GM19452 (cell line): ENCODE measurements at regions not wholly inside any gene's neighbourhood (a gene's known extent, or its start where the extent isn't known, plus 50 kb on each side); places are given as distances from the start of the nearest gene placed in this dataset.
"Not testable (repeated sequence)": the region's sequence is repeated elsewhere in the genome, so short reads cannot be mapped to it uniquely, and the experiment has no call there.

Experiments used
- ATAC-seq: cut with Tn5 transposase; IDR thresholded peaks from one replicate; pipeline ENCODE4 v1.9.1; 2021; ENCODE audit not compliant: unreplicated experiment

- no peak for ATAC-seq
Measured at GRCh38 chr10:129042776-129043595, 424.1 kb upstream of the MGMT start.

GRCh38 chr10:129043691-129044090, 423.4 kb upstream of the MGMT start:
- no peak for ATAC-seq

- no peak for ATAC-seq
Measured at GRCh38 chr10:129045599-129045998, 421.4 kb upstream of the MGMT start.

- ATAC-seq = no peak
Measured at GRCh38 chr10:129046065-129046681, 420.9 kb upstream of the MGMT start.

GRCh38 chr10:129046962-129047361, 420.1 kb upstream of the MGMT start:
- no peak for ATAC-seq

- no peak for ATAC-seq
Measured at GRCh38 chr10:129047600-129047999, 419.4 kb upstream of the MGMT start.

GRCh38 chr10:129048513-129048912, 418.5 kb upstream of the MGMT start:
- no peak for ATAC-seq

- no peak for ATAC-seq
Measured at GRCh38 chr10:129049501-129049900, 417.5 kb upstream of the MGMT start.

- ATAC-seq = no peak
Measured at GRCh38 chr10:129055225-129055624, 411.8 kb upstream of the MGMT start.

- ATAC-seq = no peak
Measured at GRCh38 chr10:129055986-129056385, 411.1 kb upstream of the MGMT start.

GRCh38 chr10:129056734-129057689, 410.0 kb upstream of the MGMT start:
- ATAC-seq = peak; percentile 44

- peak; percentile 94 for ATAC-seq
Measured at GRCh38 chr10:129057856-129058663, 409.0 kb upstream of the MGMT start.

GRCh38 chr10:129058664-129059155, 408.3 kb upstream of the MGMT start:
- ATAC-seq = no peak

GRCh38 chr10:129059977-129060376, 407.1 kb upstream of the MGMT start:
- ATAC-seq = no peak

- ATAC-seq = no peak
Measured at GRCh38 chr10:129063212-129063611, 403.8 kb upstream of the MGMT start.

- no peak for ATAC-seq
Measured at GRCh38 chr10:129063877-129064276, 403.2 kb upstream of the MGMT start.

- not testable (repeated sequence) for ATAC-seq
Measured at GRCh38 chr10:129066529-129066928, 400.5 kb upstream of the MGMT start.

- ATAC-seq = not testable (repeated sequence)
Measured at GRCh38 chr10:129071411-129071810, 395.6 kb upstream of the MGMT start.

- no peak for ATAC-seq
Measured at GRCh38 chr10:129074939-129075338, 392.1 kb upstream of the MGMT start.

- ATAC-seq = no peak
Measured at GRCh38 chr10:129075508-129075907, 391.5 kb upstream of the MGMT start.
